ENCODE measurements at regions not wholly inside any gene's neighbourhood (a gene's known extent, or its start where the extent isn't known, plus 50 kb on each side); places are given as distances from the start of the nearest gene placed in this dataset.

- Histone ChIP-seq H3K79me2 (ENCODE audit: insufficient read depth, low read length) (no peaks in the 10 kb centered on the region), H3K9ac (ENCODE audit: insufficient read depth, low read length, poor library complexity, severe bottlenecking) (no peak overlapping the region), H3K27ac (ENCODE audit: low read depth in 1 of 2, low read length in 2 of 2) (no peak overlapping the region), H3K4me3 (replicated peaks in 1 of 3; ENCODE audit: low read depth in 2 of 3, low read length in 3 of 3) (no peak overlapping the region), H4K20me1 (ENCODE audit: insufficient read depth, low read length) (no peaks in the 10 kb centered on the region), H3K9me3 (replicated peaks in 1 of 2; ENCODE audit: control insufficient read depth in 1 of 2, insufficient read depth in 1 of 2, low read length in 2 of 2) (peaks cover 0 to 6% of the 10 kb centered on the region in 2 donors), H2AFZ (ENCODE audit: insufficient read depth, low read depth, low read length, poor library complexity, severe bottlenecking) (no peak overlapping the region), H3K36me3 (replicated peaks in 1 of 2; ENCODE audit: control insufficient read depth in 1 of 2, insufficient read depth in 2 of 2, low read length in 2 of 2) (no peaks in the 10 kb centered on the region), H3K27me3 (ENCODE audit: control insufficient read depth in 2 of 2, insufficient read depth in 2 of 2, low read length in 2 of 2) (no peaks in the 10 kb centered on the region), H3K4me1 (ENCODE audit: control insufficient read depth in 1 of 2, insufficient read depth in 2 of 2, low read length in 2 of 2) (no peaks in the 10 kb centered on the region), H3K4me2 (replicated peaks; ENCODE audit: extremely low read depth, low read length, poor library complexity, severe bottlenecking) (no peak overlapping the region)
- Mint-ChIP-seq H3K27ac (no peak overlapping the region), H3K4me3 (no peak overlapping the region), H3K36me3 (no peaks in the 10 kb centered on the region), H3K9me3 (peaks cover 0 to 2% (median 0%) of the 10 kb centered on the region in 7 donors), H3K4me1 (no peaks in the 10 kb centered on the region), H3K27me3 (ENCODE audit: low read depth in 3 of 3) (no peaks in the 10 kb centered on the region)
- DNase-seq = no peak
- intact Hi-C loops (cut with micrococcal nuclease) = no loop called here
- TF ChIP-seq CTCF (IDR thresholded peaks at IDR 0.05) = no peak
- WGBS (ENCODE audit: insufficient coverage) = no CpG with 5 or more reads among the region's 2 CpGs
Observed at GRCh38 chr21:21714426-21714825, 716.2 kb downstream of the NCAM2 start.

- H3K27me3 ChIP-seq (ENCODE audit: control insufficient read depth in 2 of 2, insufficient read depth in 2 of 2, low read length in 2 of 2) = no peaks in the 10 kb centered on the region
- intact Hi-C loops (cut with micrococcal nuclease) = no loop called here
- H2AFZ ChIP-seq (ENCODE audit: insufficient read depth, low read depth, low read length, poor library complexity, severe bottlenecking) = no peak overlapping the region
- H3K4me3 Mint-ChIP-seq = no peak overlapping the region
- H3K4me1 Mint-ChIP-seq = no peaks in the 10 kb centered on the region
- H3K79me2 ChIP-seq (ENCODE audit: insufficient read depth, low read length) = no peaks in the 10 kb centered on the region
- H3K9me3 Mint-ChIP-seq = peaks cover 0 to 6% (median 2%) of the 10 kb centered on the region in 7 donors
- H3K4me1 ChIP-seq (ENCODE audit: control insufficient read depth in 1 of 2, insufficient read depth in 2 of 2, low read length in 2 of 2) = no peaks in the 10 kb centered on the region
- H3K27ac ChIP-seq (ENCODE audit: low read depth in 1 of 2, low read length in 2 of 2) = no peak overlapping the region
- no peaks in the 10 kb centered on the region for H3K36me3 ChIP-seq (replicated peaks in 1 of 2; ENCODE audit: control insufficient read depth in 1 of 2, insufficient read depth in 2 of 2, low read length in 2 of 2)
- H3K4me3 ChIP-seq (replicated peaks in 1 of 3; ENCODE audit: low read depth in 2 of 3, low read length in 3 of 3) = no peak overlapping the region
- H3K27me3 Mint-ChIP-seq (ENCODE audit: low read depth in 3 of 3) = no peaks in the 10 kb centered on the region
- H4K20me1 ChIP-seq (ENCODE audit: insufficient read depth, low read length) = no peaks in the 10 kb centered on the region
- 100% methylated on average over 2 of the region's 7 CpGs for WGBS (ENCODE audit: insufficient coverage)
- H3K9ac ChIP-seq (ENCODE audit: insufficient read depth, low read length, poor library complexity, severe bottlenecking) = no peak overlapping the region
- TF ChIP-seq CTCF (IDR thresholded peaks at IDR 0.05) = no peak
- H3K4me2 ChIP-seq (replicated peaks; ENCODE audit: extremely low read depth, low read length, poor library complexity, severe bottlenecking) = no peak overlapping the region
- peaks cover 0 to 6% of the 10 kb centered on the region in 2 donors for H3K9me3 ChIP-seq (replicated peaks in 1 of 2; ENCODE audit: control insufficient read depth in 1 of 2, insufficient read depth in 1 of 2, low read length in 2 of 2)
- DNase-seq = no peak
- H3K27ac Mint-ChIP-seq = no peak overlapping the region
- H3K36me3 Mint-ChIP-seq = no peaks in the 10 kb centered on the region
Observed at GRCh38 chr21:21715266-21715969, 717.2 kb downstream of the NCAM2 start.
